Mesothelial cell of epicardium (in vitro differentiated cells): ENCODE measurements at regions not wholly inside any gene's neighbourhood (a gene's known extent, or its start where the extent isn't known, plus 50 kb on each side); places are given as distances from the start of the nearest gene placed in this dataset.

Experiments used
- DNase-seq, 2 experiments: peaks; one replicate each; pipeline ENCODE4 v3.0.0; 2021; ENCODE audit warnings: low spot score in 2 of 2; ENCODE audit not compliant: unreplicated experiment in 2 of 2
- H3K27ac Mint-ChIP-seq: 2 replicates; pipeline ENCODE4 v1.8.0; 2021; ENCODE audit warnings: mixed read lengths
- H3K27me3 Mint-ChIP-seq: 2 replicates; pipeline ENCODE4 v1.8.0; 2021; ENCODE audit warnings: low read depth, mixed read lengths
- H3K36me3 Mint-ChIP-seq: 2 replicates; pipeline ENCODE4 v1.8.0; 2021; ENCODE audit warnings: mixed read lengths
- H3K4me1 Mint-ChIP-seq: 2 replicates; pipeline ENCODE4 v1.8.0; 2021; ENCODE audit warnings: mixed read lengths
- H3K4me3 Mint-ChIP-seq: 2 replicates; pipeline ENCODE4 v1.8.0; 2021; ENCODE audit warnings: mild to moderate bottlenecking, moderate library complexity, mixed read lengths
- H3K9me3 Mint-ChIP-seq: 2 replicates; pipeline ENCODE4 v1.8.0; 2021; ENCODE audit warnings: mixed read lengths
- CTCF ChIP-seq: fragments of 200-600 bp; sonication (generic); IDR thresholded peaks from one replicate; pipeline ENCODE4 v1.5.0; 2021; ENCODE audit warnings: antibody characterized with exemption; ENCODE audit not compliant: unreplicated experiment

DNA sequence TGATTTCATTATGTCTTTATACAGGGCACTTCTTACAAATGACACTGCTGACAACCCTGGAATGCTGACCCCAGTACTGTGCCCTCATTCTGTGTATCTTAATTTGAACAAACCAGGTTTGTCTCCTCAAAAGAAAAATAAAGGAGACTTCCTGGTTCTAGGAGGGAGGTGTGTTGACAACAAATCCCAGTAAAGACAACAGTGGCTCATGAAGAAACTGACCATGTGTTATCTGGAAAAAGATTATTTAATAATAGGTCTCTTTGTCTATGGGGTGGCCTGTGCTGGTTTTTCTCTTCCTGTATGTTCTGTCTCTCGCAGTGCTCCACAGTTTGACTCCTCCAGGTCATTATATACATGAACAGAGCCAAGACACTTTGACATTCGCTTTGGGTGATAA is 454.6 kb downstream of the LMO4 start:
- Mint-ChIP-seq H3K27me3 (no peaks in the 10 kb centered on the region), H3K4me3 (no peak overlapping the region), H3K4me1 (peaks cover 45% of the 10 kb centered on the region), H3K9me3 (peaks cover 11% of the 10 kb centered on the region), H3K36me3 (peaks cover 2% of the 10 kb centered on the region), H3K27ac (no peak overlapping the region)
- no peak for DNase-seq
- TF ChIP-seq CTCF = no peak

GRCh38 chr1:87785386-87785785 is 456.7 kb downstream of the LMO4 start:
- no peaks in the 10 kb centered on the region for H3K27me3 Mint-ChIP-seq
- no peak for TF ChIP-seq CTCF
- DNase-seq = no peak
- H3K27ac Mint-ChIP-seq = peak overlapping the region; percentile 32
- H3K4me3 Mint-ChIP-seq = no peak overlapping the region
- H3K36me3 Mint-ChIP-seq = no peaks in the 10 kb centered on the region
- peaks cover 4% of the 10 kb centered on the region for H3K9me3 Mint-ChIP-seq
- peaks cover 43% of the 10 kb centered on the region for H3K4me1 Mint-ChIP-seq

GRCh38 chr1:87786229-87786628 is 457.5 kb downstream of the LMO4 start:
- Mint-ChIP-seq H3K9me3 (peaks cover 5% of the 10 kb centered on the region), H3K36me3 (no peaks in the 10 kb centered on the region), H3K4me3 (no peak overlapping the region), H3K27me3 (no peaks in the 10 kb centered on the region), H3K4me1 (peaks cover 38% of the 10 kb centered on the region), H3K27ac (peak overlapping the region; percentile 91)
- DNase-seq = no peak
- no peak for TF ChIP-seq CTCF

- no peak for DNase-seq
- H3K4me1 Mint-ChIP-seq = peaks cover 38% of the 10 kb centered on the region
- H3K4me3 Mint-ChIP-seq = no peak overlapping the region
- TF ChIP-seq CTCF = no peak
- peak overlapping the region; percentile 91 for H3K27ac Mint-ChIP-seq
- no peaks in the 10 kb centered on the region for H3K36me3 Mint-ChIP-seq
- H3K27me3 Mint-ChIP-seq = no peaks in the 10 kb centered on the region
- H3K9me3 Mint-ChIP-seq = peaks cover 7% of the 10 kb centered on the region
These were observed 458.3 kb downstream of the LMO4 start for GRCh38 chr1:87786861-87787545.

DNA sequence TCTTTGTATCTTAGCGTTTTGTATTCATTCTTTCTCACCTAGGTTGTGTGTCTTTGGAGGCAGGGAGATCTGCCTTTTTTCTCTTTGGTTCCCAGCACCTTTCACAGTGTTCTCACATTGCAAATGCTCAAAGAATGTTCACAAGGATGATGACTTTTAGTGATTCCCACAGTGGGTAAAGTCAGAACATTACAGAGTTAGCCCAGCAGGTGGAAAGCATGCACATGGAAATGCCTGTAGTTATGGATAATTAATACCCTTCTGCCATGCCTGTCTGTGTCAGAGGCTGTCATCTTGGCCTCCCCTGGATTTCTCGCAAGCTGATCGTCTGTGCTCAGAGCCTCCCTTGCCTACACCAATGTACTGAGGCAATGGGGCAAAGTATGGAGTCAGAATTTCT is 458.9 kb downstream of the LMO4 start:
- no peak for TF ChIP-seq CTCF

DNA sequence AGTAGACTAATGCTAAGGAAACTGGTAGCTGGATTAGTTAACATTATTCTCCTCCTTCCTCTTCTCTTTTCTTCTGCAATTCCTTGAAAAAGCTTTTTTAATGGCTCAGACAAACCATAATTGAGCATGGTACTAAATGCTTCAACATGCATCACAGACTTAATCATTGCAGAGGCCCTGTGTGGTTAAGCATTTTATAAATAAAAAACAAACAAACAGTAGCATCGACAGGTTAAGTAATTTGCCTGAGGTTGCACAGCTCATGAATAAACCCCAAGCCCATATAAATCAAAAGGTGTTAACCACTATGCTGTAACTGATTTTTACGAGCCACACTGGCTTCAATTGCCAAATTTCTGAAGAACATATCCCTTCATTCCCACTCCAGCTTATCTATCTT is 462.1 kb downstream of the LMO4 start:
- Mint-ChIP-seq H3K27me3 (no peaks in the 10 kb centered on the region), H3K4me3 (no peak overlapping the region), H3K36me3 (no peaks in the 10 kb centered on the region), H3K27ac (no peak overlapping the region), H3K4me1 (peaks cover 38% of the 10 kb centered on the region), H3K9me3 (peaks cover 3% of the 10 kb centered on the region)
- DNase-seq = no peak
- TF ChIP-seq CTCF = no peak

More for the DNA sequence above, 458.9 kb downstream of the LMO4 start:
- no peaks in the 10 kb centered on the region for H3K27me3 Mint-ChIP-seq
- H3K4me3 Mint-ChIP-seq = no peak overlapping the region
- DNase-seq = no peak
- peak overlapping the region; percentile 18 for H3K27ac Mint-ChIP-seq
- H3K4me1 Mint-ChIP-seq = peaks cover 38% of the 10 kb centered on the region
- no peaks in the 10 kb centered on the region for H3K36me3 Mint-ChIP-seq
- peaks cover 7% of the 10 kb centered on the region for H3K9me3 Mint-ChIP-seq
